ENCODE measurements at regions not wholly inside any gene's neighbourhood (a gene's known extent, or its start where the extent isn't known, plus 50 kb on each side); places are given as distances from the start of the nearest gene placed in this dataset.

- Histone ChIP-seq H3K27ac (ENCODE audit: low read length) (no peak overlapping the region), H3K27me3 (ENCODE audit: low read depth, low read length) (peaks cover 66% of the 10 kb centered on the region), H3K9ac (ENCODE audit: low read length) (no peak overlapping the region), H3K4me3 (ENCODE audit: low read length) (no peak overlapping the region), H2AFZ (ENCODE audit: low read depth, low read length) (no peak overlapping the region), H3K9me3 (ENCODE audit: insufficient read depth, low read length) (no peaks in the 10 kb centered on the region), H4K20me1 (ENCODE audit: insufficient read depth, low read length) (no peaks in the 10 kb centered on the region), H3K4me2 (ENCODE audit: low read length) (no peak overlapping the region), H3K79me2 (ENCODE audit: low read length) (no peaks in the 10 kb centered on the region), H3K36me3 (replicated peaks; ENCODE audit: low read depth, low read length) (no peaks in the 10 kb centered on the region), H3K4me1 (ENCODE audit: low read length) (no peaks in the 10 kb centered on the region)
- TF ChIP-seq CTCF (IDR thresholded peaks at IDR 0.05; ENCODE audit: low read depth, low read length) (no peak), EZH2phosphoT487 (IDR thresholded peaks at IDR 0.05; ENCODE audit: low read depth) (no peak)
Observed at GRCh38 chr20:58069796-58070663, 158.4 kb downstream of the ANKRD60 start.

DNA sequence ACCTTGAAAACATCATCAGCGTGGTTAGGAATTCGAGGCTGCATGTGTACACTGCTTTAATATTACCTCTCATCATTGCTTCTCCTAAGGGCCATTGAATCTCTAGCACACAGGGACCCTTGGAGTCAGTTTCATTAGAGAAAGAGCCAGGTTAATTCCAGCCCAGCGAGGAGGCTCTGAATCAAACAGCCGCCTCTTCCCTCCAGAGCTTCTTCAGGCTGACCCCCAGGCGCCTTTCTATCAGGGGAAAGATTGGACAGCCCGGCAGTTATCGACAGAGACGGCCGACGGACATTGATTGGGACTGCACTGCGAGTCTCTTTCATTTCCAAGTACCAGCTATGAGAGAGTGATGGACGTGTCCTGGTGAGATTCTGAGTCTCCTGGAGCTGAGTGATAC is 159.2 kb downstream of the ANKRD60 start:
- no peaks in the 10 kb centered on the region for H3K4me1 ChIP-seq (ENCODE audit: low read length)
- no peak overlapping the region for H3K4me3 ChIP-seq (ENCODE audit: low read length)
- H3K4me2 ChIP-seq (ENCODE audit: low read length): no peak overlapping the region
- no peaks in the 10 kb centered on the region for H4K20me1 ChIP-seq (ENCODE audit: insufficient read depth, low read length)
- no peak overlapping the region for H2AFZ ChIP-seq (ENCODE audit: low read depth, low read length)
- no peaks in the 10 kb centered on the region for H3K9me3 ChIP-seq (ENCODE audit: insufficient read depth, low read length)
- no peaks in the 10 kb centered on the region for H3K79me2 ChIP-seq (ENCODE audit: low read length)
- no peak overlapping the region for H3K9ac ChIP-seq (ENCODE audit: low read length)
- no peaks in the 10 kb centered on the region for H3K36me3 ChIP-seq (replicated peaks; ENCODE audit: low read depth, low read length)
- peaks cover 69% of the 10 kb centered on the region for H3K27me3 ChIP-seq (ENCODE audit: low read depth, low read length)
- no peak overlapping the region for H3K27ac ChIP-seq (ENCODE audit: low read length)
- TF ChIP-seq EZH2phosphoT487 (IDR thresholded peaks at IDR 0.05; ENCODE audit: low read depth) (no peak), CTCF (IDR thresholded peaks at IDR 0.05; ENCODE audit: low read depth, low read length) (no peak)

- no peak overlapping the region for H2AFZ ChIP-seq (ENCODE audit: low read depth, low read length)
- no peaks in the 10 kb centered on the region for H3K36me3 ChIP-seq (replicated peaks; ENCODE audit: low read depth, low read length)
- peaks cover 64% of the 10 kb centered on the region for H3K27me3 ChIP-seq (ENCODE audit: low read depth, low read length)
- TF ChIP-seq CTCF (IDR thresholded peaks at IDR 0.05; ENCODE audit: low read depth, low read length) (no peak), EZH2phosphoT487 (IDR thresholded peaks at IDR 0.05; ENCODE audit: low read depth) (no peak)
- H3K79me2 ChIP-seq (ENCODE audit: low read length): no peaks in the 10 kb centered on the region
- H3K4me3 ChIP-seq (ENCODE audit: low read length): no peak overlapping the region
- H4K20me1 ChIP-seq (ENCODE audit: insufficient read depth, low read length): no peaks in the 10 kb centered on the region
- no peak overlapping the region for H3K4me2 ChIP-seq (ENCODE audit: low read length)
- no peaks in the 10 kb centered on the region for H3K9me3 ChIP-seq (ENCODE audit: insufficient read depth, low read length)
- no peaks in the 10 kb centered on the region for H3K4me1 ChIP-seq (ENCODE audit: low read length)
- no peak overlapping the region for H3K27ac ChIP-seq (ENCODE audit: low read length)
- no peak overlapping the region for H3K9ac ChIP-seq (ENCODE audit: low read length)
Observed at GRCh38 chr20:58065508-58066361, 162.7 kb downstream of the ANKRD60 start.

- Histone ChIP-seq H3K4me2 (ENCODE audit: low read length) (no peak overlapping the region), H3K4me3 (ENCODE audit: low read length) (no peak overlapping the region), H3K79me2 (ENCODE audit: low read length) (no peaks in the 10 kb centered on the region), H3K9ac (ENCODE audit: low read length) (no peak overlapping the region), H3K4me1 (ENCODE audit: low read length) (no peaks in the 10 kb centered on the region), H3K9me3 (ENCODE audit: insufficient read depth, low read length) (no peaks in the 10 kb centered on the region), H2AFZ (ENCODE audit: low read depth, low read length) (no peak overlapping the region), H3K27me3 (ENCODE audit: low read depth, low read length) (peaks cover 59% of the 10 kb centered on the region), H3K36me3 (replicated peaks; ENCODE audit: low read depth, low read length) (no peaks in the 10 kb centered on the region), H3K27ac (ENCODE audit: low read length) (no peak overlapping the region), H4K20me1 (ENCODE audit: insufficient read depth, low read length) (no peaks in the 10 kb centered on the region)
- TF ChIP-seq CTCF (IDR thresholded peaks at IDR 0.05; ENCODE audit: low read depth, low read length): no peak
Observed at GRCh38 chr20:58064411-58065010, 163.9 kb downstream of the ANKRD60 start.
